Heart right ventricle (tissue), 16 donors: ENCODE measurements at regions not wholly inside any gene's neighbourhood (a gene's known extent, or its start where the extent isn't known, plus 50 kb on each side); places are given as distances from the start of the nearest gene placed in this dataset.
A peak's percentile ranks its signal among the peaks of the same experiment; 100 is the strongest.

Experiments used
- ATAC-seq, 8 donors: fragments of 200-7000 bp; cut with Tn5 transposase; one replicate each; pipeline ENCODE4 v1.9.1; 2020; ENCODE audit warnings: mild to moderate bottlenecking in 8 of 8, moderate library complexity in 8 of 8, moderate number of reproducible peaks in 1 of 8
- DNase-seq, 2 donors: peaks; one replicate each; pipeline ENCODE4 v3.0.0-alpha.2; 2020
- H3K27ac ChIP-seq, 10 donors: fragments of 200-600 bp; sonication (generic) in 2 of 10; one replicate each; pipeline versions ENCODE4 v1.5.0 to v1.8.0; 2020 to 2022; ENCODE audit warnings: mild to moderate bottlenecking in 3 of 10
- H3K27me3 ChIP-seq, 7 donors: fragments of 200-600 bp; one replicate each; pipeline ENCODE4 v1.8.0; 2021 to 2022; ENCODE audit warnings: mild to moderate bottlenecking in 2 of 7
- H3K36me3 ChIP-seq, 9 donors: fragments of 200-600 bp; sonication (generic) in 1 of 9; one replicate each; pipeline versions ENCODE4 v1.5.0 to v1.8.0; 2020 to 2022; ENCODE audit warnings: mild to moderate bottlenecking in 2 of 9
- H3K4me1 ChIP-seq, 9 donors: fragments of 200-600 bp; sonication (generic) in 1 of 9; one replicate each; pipeline versions ENCODE4 v1.5.0 to v1.8.0; 2020 to 2022; ENCODE audit warnings: mild to moderate bottlenecking in 4 of 9
- H3K4me3 ChIP-seq, 10 donors: fragments of 200-600 bp; sonication (generic) in 2 of 10; one replicate each; pipeline versions ENCODE4 v1.5.0 to v1.8.0; 2020 to 2022; ENCODE audit warnings: mild to moderate bottlenecking in 7 of 10, moderate library complexity in 2 of 10
- H3K9me3 ChIP-seq, 11 donors: fragments of 200-600 bp in 10 of 11; sonication (generic) in 2 of 11; one replicate each; pipeline versions ENCODE4 v1.5.0 to v1.8.0; 2013 to 2022; ENCODE audit warnings: mild to moderate bottlenecking in 2 of 11, control low read depth in 1 of 11, moderate library complexity in 1 of 11
- CTCF ChIP-seq, 9 donors: fragments of 200-600 bp; sonication (generic) in 2 of 9; IDR thresholded peaks; one replicate each; pipeline versions ENCODE4 v1.5.0 to v1.8.0; 2021 to 2022; ENCODE audit warnings: antibody characterized with exemption in 9 of 9, mild to moderate bottlenecking in 5 of 9, moderate library complexity in 1 of 9
- WGBS, 2 donors: extraction: QIAGEN DNeasy Blood & Tissue Kit; methylation state at CpG; one replicate each; pipeline ENCODE4 v1.1.7; 2013; ENCODE audit warnings: inconsistent platforms in 1 of 2; 5-methylcytosine and 5-hydroxymethylcytosine counted together
- intact Hi-C, 10 donors: fragments of 100-400 bp; cut with DNase I; formaldehyde crosslinking; loops; one replicate each; pipeline versions ENCODE4 v1.11.1 to v1.14.2; 2022
- donor health status: Arrhythmogenic right ventricular cardiomyopathy.
- donor health status: ischemic (EF 13 %, LVEDD 7.1; RV severe dilation, severe dysfunction).
- donor health status: healthy with polysubstance abuse.
- donor health status: DM: no; HTN: yes; CAD: no.
- donor health status: DM: no; HTN: no; CAD: no.
- donor health status: ischemic (EF 25% LVEDD 6.9; RV normal size, moderate dysfunction).
- donor health status: ischemic (EF 25% LVEDD 5.7; RV mildly dilated, moderate dysfunction).
- donor health status: healthy.
- donor health status: DM: yes; HTN: yes; CAD: no.
- donor health status: Ischemic cardiomyopathy.
- donor health status: ischemic (EF 35%, LVEDD 5.7; RV mildly dilated, moderate dysfunction).
- donor health status: nonischemic (EF 11% LVEDD 7.7; RV severe dilation, severe dysfunction).
- donor health status: DM: yes; HTN: yes; CAD: no.
- donor health status: PGD.
- donor health status: ischemic (EF 29% LVEDD 5.4; RV normal size, mild dysfunction).
- donor health status: nonischemic (EF 23%, LVEDD 6.1; RV moderate dilation, normal function).

- no peak for ATAC-seq
- intact Hi-C loops = no loop called here
- TF ChIP-seq CTCF (IDR thresholded peaks at IDR 0.05) = no peak
Measured at GRCh38 chr21:40926238-40926637, 79.3 kb upstream of the DSCAM start.

GRCh38 chr21:40929833-40930232 is 82.9 kb upstream of the DSCAM start:
- intact Hi-C loops = no loop called here
- no peaks in the 10 kb centered on the region for H3K27me3 ChIP-seq
- ATAC-seq = no peak
- WGBS, 2 donors = 92 to 95% methylated on average over 2 of the region's 2 CpGs
- TF ChIP-seq CTCF (IDR thresholded peaks at IDR 0.05) = no peak
- no peak overlapping the region for H3K27ac ChIP-seq
- H3K36me3 ChIP-seq = no peaks in the 10 kb centered on the region
- no peak for DNase-seq
- H3K4me1 ChIP-seq = no peaks in the 10 kb centered on the region
- H3K4me3 ChIP-seq = no peak overlapping the region
- peaks cover 0 to 33% (median 0%) of the 10 kb centered on the region in 11 donors for H3K9me3 ChIP-seq

More at GRCh38 chr21:40926238-40926637, 79.3 kb upstream of the DSCAM start:
- Histone ChIP-seq H3K4me1 (no peaks in the 10 kb centered on the region), H3K27me3 (no peaks in the 10 kb centered on the region), H3K27ac (no peak overlapping the region), H3K36me3 (no peaks in the 10 kb centered on the region), H3K9me3 (peaks cover 0 to 36% (median 0%) of the 10 kb centered on the region in 11 donors), H3K4me3 (no peak overlapping the region)
- no peak for DNase-seq

GRCh38 chr21:40931197-40931596 is 84.2 kb upstream of the DSCAM start:
- no peak overlapping the region for H3K27ac ChIP-seq
- 54% methylated on average over 3 of the region's 3 CpGs for WGBS, 2 donors
- H3K9me3 ChIP-seq = peaks cover 0 to 33% (median 0%) of the 10 kb centered on the region in 11 donors
- no peak for TF ChIP-seq CTCF (IDR thresholded peaks at IDR 0.05)
- peaks cover 0 to 11% (median 3%) of the 10 kb centered on the region in 9 donors for H3K4me1 ChIP-seq
- no peaks in the 10 kb centered on the region for H3K36me3 ChIP-seq
- ATAC-seq = no peak
- DNase-seq = no peak
- intact Hi-C loops = no loop called here
- H3K4me3 ChIP-seq = no peak overlapping the region
- H3K27me3 ChIP-seq = no peaks in the 10 kb centered on the region

GRCh38 chr21:40936178-40936577 is 89.2 kb upstream of the DSCAM start:
- no peaks in the 10 kb centered on the region for H3K27me3 ChIP-seq
- H3K9me3 ChIP-seq = no peaks in the 10 kb centered on the region
- no peak overlapping the region for H3K4me3 ChIP-seq
- no peak for TF ChIP-seq CTCF (IDR thresholded peaks at IDR 0.05)
- H3K36me3 ChIP-seq = no peaks in the 10 kb centered on the region
- ATAC-seq (peak in 6 of 8 donors; percentile 56 to 92 (median 83)), DNase-seq (peak in 1 of 2 donors; percentile 23)
- intact Hi-C loops = no loop called here
- 46 to 50% methylated on average over 2 of the region's 2 CpGs for WGBS, 2 donors
- peak overlapping the region in 2 of 10 donors; percentile 11 to 49 for H3K27ac ChIP-seq
- H3K4me1 ChIP-seq = peaks cover 0 to 22% (median 3%) of the 10 kb centered on the region in 9 donors
